KMS-11 (cell line): ENCODE measurements at regions not wholly inside any gene's neighbourhood (a gene's known extent, or its start where the extent isn't known, plus 50 kb on each side); places are given as distances from the start of the nearest gene placed in this dataset.

Experiments used
- H2AFZ ChIP-seq: fragments of 200-600 bp; sonication (generic); 2 replicates; pipeline ENCODE4 v1.6.1; 2016; ENCODE audit warnings: antibody characterized with exemption, mixed run types, low read depth
- H3K27ac ChIP-seq: fragments of 200-600 bp; sonication (generic); 2 replicates; pipeline ENCODE4 v1.6.1; 2016; ENCODE audit warnings: mild to moderate bottlenecking, mixed run types
- H3K27me3 ChIP-seq: fragments of 200-600 bp; sonication (generic); 2 replicates; pipeline ENCODE4 v1.6.1; 2017; ENCODE audit warnings: mild to moderate bottlenecking, low read depth, mixed run types, moderate library complexity; ENCODE audit not compliant: insufficient read depth
- H3K36me3 ChIP-seq: fragments of 200-600 bp; sonication (generic); 2 replicates; pipeline ENCODE4 v1.6.1; 2017; ENCODE audit warnings: mild to moderate bottlenecking, mixed run types; ENCODE audit not compliant: insufficient read depth
- H3K4me1 ChIP-seq: fragments of 200-600 bp; sonication (generic); 2 replicates; pipeline ENCODE4 v1.6.1; 2016; ENCODE audit warnings: mild to moderate bottlenecking, low read depth, mixed run types; ENCODE audit not compliant: poor library complexity, severe bottlenecking
- H3K4me2 ChIP-seq: fragments of 200-600 bp; sonication (generic); 2 replicates; pipeline ENCODE4 v1.7.0; 2016; ENCODE audit warnings: mild to moderate bottlenecking, mixed run types
- H3K4me3 ChIP-seq: fragments of 200-600 bp; sonication (generic); IDR thresholded peaks from 2 replicates; pipeline ENCODE4 v1.6.1; 2017; ENCODE audit warnings: low read depth, low read length, mixed read lengths; ENCODE audit not compliant: insufficient read depth
- H3K79me2 ChIP-seq: fragments of 200-600 bp; sonication (generic); 2 replicates; pipeline ENCODE4 v1.6.1; 2016; ENCODE audit warnings: low read depth, mixed run types; ENCODE audit not compliant: insufficient read depth
- H3K9ac ChIP-seq: fragments of 200-600 bp; sonication (generic); 2 replicates; pipeline ENCODE4 v1.6.1; 2016; ENCODE audit warnings: mild to moderate bottlenecking, mixed run types
- H4K20me1 ChIP-seq: fragments of 200-600 bp; sonication (generic); 2 replicates; pipeline ENCODE4 v1.6.1; 2016; ENCODE audit warnings: mild to moderate bottlenecking, mixed run types; ENCODE audit not compliant: insufficient read depth
- TF ChIP-seq, protein P1 (sequence below): fragments of 200-600 bp; sonication (generic); conservative IDR thresholded peaks from 2 replicates; pipeline ENCODE4 v1.6.1; 2017; ENCODE audit warnings: low read depth, mild to moderate bottlenecking, antibody characterized with exemption, low read length, moderate library complexity, mixed read lengths

DNA sequence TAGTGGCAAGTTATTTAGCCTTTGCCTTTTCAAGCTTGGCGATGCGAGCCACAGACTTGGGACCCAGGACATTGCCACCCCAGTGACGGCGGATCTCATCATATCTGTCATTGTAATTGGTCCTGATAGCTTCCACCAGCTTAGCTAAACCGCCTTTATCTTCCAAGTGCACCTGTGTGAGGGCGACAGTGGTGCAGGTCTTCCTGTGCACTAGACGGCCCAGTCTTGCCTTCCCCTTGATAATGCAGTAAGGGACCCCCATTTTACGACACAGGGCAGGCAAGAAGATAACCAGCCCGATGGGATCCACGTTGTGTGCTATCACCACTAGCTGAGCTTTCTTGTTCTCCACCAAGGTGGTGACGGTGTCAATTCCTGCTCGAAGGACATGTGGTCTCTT, 99.6 kb upstream of the ITGB1 start:
- no peaks in the 10 kb centered on the region for H3K36me3 ChIP-seq
- H4K20me1 ChIP-seq = no peaks in the 10 kb centered on the region
- H3K79me2 ChIP-seq = no peaks in the 10 kb centered on the region
- no peak overlapping the region for H3K4me2 ChIP-seq
- no peak overlapping the region for H2AFZ ChIP-seq
- TF ChIP-seq, protein P1, sequence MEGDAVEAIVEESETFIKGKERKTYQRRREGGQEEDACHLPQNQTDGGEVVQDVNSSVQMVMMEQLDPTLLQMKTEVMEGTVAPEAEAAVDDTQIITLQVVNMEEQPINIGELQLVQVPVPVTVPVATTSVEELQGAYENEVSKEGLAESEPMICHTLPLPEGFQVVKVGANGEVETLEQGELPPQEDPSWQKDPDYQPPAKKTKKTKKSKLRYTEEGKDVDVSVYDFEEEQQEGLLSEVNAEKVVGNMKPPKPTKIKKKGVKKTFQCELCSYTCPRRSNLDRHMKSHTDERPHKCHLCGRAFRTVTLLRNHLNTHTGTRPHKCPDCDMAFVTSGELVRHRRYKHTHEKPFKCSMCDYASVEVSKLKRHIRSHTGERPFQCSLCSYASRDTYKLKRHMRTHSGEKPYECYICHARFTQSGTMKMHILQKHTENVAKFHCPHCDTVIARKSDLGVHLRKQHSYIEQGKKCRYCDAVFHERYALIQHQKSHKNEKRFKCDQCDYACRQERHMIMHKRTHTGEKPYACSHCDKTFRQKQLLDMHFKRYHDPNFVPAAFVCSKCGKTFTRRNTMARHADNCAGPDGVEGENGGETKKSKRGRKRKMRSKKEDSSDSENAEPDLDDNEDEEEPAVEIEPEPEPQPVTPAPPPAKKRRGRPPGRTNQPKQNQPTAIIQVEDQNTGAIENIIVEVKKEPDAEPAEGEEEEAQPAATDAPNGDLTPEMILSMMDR = no peak
- H3K4me3 ChIP-seq = no peak overlapping the region
- no peak overlapping the region for H3K9ac ChIP-seq
- no peak overlapping the region for H3K27ac ChIP-seq
- H3K4me1 ChIP-seq = no peaks in the 10 kb centered on the region
- no peaks in the 10 kb centered on the region for H3K27me3 ChIP-seq

- Histone ChIP-seq H3K4me3 (no peak overlapping the region), H3K4me1 (no peaks in the 10 kb centered on the region), H3K4me2 (no peak overlapping the region), H3K9ac (no peak overlapping the region), H3K27me3 (no peaks in the 10 kb centered on the region), H2AFZ (no peak overlapping the region), H3K79me2 (no peaks in the 10 kb centered on the region), H3K36me3 (no peaks in the 10 kb centered on the region), H4K20me1 (no peaks in the 10 kb centered on the region), H3K27ac (no peak overlapping the region)
- TF ChIP-seq, protein P1 = no peak
These were observed 99.0 kb upstream of the ITGB1 start for GRCh38 chr10:33056828-33057596.

DNA sequence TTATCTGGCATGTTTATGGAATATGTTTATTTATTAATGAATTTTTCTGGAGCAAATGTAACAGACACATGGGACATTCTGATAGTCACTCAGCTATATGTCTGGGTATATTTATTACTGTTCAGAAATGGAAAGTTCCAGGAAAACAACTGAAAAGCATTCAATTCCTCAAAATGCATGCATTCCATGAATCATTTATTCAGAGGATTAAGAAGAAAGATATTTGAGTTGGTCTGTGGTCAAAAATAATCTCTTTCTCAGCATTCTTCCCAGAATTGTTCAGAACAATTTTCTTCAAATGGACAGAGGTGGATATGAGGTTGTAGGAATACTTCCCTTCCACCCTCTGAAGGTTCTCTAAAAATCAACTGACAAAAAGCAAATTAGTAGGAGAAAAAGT, 97.6 kb upstream of the ITGB1 start:
- Histone ChIP-seq H3K36me3 (no peaks in the 10 kb centered on the region), H3K4me3 (no peak overlapping the region), H4K20me1 (no peaks in the 10 kb centered on the region), H3K27me3 (no peaks in the 10 kb centered on the region), H3K9ac (no peak overlapping the region), H3K4me1 (no peaks in the 10 kb centered on the region), H3K79me2 (no peaks in the 10 kb centered on the region), H3K4me2 (no peak overlapping the region), H2AFZ (no peak overlapping the region), H3K27ac (no peak overlapping the region)
- TF ChIP-seq, protein P1 = no peak

DNA sequence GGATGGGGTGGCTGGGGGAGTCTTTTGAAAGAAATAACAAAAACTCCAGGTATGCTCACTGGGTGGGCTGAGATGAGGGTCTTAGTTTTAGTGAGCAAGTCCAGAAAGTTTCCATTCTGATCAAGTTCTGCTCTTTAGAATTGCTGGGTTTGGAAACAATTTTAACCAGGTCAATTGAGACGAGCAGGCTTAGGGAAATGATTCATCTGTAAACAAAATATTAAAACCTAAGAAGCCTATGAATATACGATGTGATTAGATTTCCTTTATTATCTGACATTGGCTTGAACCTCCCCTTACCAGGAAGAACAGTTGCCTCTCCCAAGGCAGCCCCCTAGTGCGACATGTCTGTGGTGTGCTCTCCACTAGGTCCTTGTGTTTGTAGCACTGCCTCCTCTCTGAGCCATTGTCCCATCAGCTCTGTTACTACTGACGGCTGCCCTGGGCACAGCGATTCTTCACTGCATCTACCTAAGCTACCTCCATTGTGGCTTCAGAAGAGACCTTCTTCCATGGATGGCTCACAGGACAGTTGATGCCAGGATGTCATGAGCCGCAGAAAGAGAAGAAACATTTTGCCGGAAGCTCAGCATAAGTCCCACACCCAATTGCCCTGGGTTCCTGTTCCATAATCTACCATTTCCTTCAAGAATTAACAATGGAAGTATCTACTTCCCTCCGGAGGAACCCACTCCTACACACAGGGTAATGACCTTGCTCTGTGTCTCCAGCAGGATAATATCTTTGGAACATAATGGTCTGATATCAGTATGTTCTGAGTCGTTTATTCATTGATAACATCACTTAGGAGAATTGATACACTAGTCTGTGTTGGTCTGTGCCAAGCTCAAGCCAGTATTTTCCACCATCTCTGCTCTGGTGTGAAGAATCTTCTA, 95.1 kb upstream of the ITGB1 start:
- Histone ChIP-seq H3K36me3 (no peaks in the 10 kb centered on the region), H2AFZ (no peak overlapping the region), H3K27ac (no peak overlapping the region), H3K4me2 (no peak overlapping the region), H4K20me1 (no peaks in the 10 kb centered on the region), H3K4me3 (no peak overlapping the region), H3K4me1 (no peaks in the 10 kb centered on the region), H3K27me3 (no peaks in the 10 kb centered on the region), H3K9ac (no peak overlapping the region), H3K79me2 (no peaks in the 10 kb centered on the region)
- TF ChIP-seq, protein P1 = no peak
